Nucleus accumbens (tissue), 56 donors: ENCODE measurements at regions not wholly inside any gene's neighbourhood (a gene's known extent, or its start where the extent isn't known, plus 50 kb on each side); places are given as distances from the start of the nearest gene placed in this dataset.

ENCODE experiments used
- DNase-seq, 56 donors: peaks; one replicate each; lab custom pipeline; 2025; lab: John Stamatoyannopoulos, UW

DNA sequence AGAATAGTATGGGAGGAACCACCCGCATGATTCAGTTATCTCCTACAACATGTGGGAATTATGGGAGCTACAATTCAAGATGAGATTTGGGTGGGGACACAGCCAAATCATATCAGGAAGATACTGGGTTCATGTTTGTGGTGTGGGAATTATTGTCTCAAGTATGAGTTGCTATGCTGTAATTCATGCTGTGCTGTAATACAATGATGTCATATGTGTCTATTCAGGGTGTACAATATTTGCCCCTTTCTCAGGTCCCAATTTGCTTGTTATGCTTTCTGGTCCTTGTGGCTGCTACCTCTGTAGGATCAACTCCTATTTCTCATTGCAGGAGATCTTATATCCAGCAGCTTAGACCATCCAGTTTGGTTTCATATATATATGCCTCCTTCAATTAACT lies 52.2 kb upstream of the ARHGAP20 start:
- no peak for DNase-seq

DNA sequence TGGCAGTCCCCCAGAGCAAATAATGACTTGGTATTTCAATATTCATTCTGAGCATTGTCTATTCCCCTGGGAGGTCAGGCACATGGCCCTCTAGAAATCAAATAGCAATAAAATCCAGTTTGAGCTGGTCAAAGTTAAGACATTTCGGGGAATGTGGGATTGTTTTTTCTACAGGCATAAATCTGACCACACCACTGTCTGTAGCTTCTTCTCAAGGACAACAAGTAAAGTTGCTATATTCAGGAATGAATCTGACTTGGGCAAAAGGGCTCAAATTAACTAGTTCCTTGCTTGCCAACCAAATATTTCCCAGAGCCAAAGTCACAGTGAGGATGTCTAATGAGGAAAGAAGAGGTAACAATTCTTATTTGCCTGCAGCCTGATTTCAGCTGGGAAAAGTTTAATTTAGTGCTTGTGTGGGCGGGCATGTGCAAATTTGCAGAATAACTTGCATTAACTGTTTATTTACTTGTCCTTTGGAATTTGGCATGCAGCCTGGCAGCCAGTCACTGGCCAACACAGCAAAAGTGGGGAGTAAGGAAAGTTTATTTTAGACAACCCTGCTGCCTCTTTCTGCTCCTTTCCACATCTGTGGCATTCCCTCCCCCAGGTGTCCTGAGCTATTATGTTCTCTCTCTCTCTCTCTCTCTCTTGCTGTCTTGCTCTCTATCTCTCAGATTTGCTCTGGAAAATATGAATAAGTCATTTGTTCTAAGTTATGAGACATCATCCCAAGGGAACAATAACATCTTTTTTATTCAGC lies 51.2 kb upstream of the ARHGAP20 start:
- DNase-seq: peak in 17 of 56 donors; percentile 1 to 31 (median 10)

- DNase-seq: no peak
Observed at GRCh38 chr11:110762590-110762989, 50.4 kb upstream of the ARHGAP20 start.
